Mesenchymal stem cell (in vitro differentiated cells and primary cell): ENCODE measurements at regions not wholly inside any gene's neighbourhood (a gene's known extent, or its start where the extent isn't known, plus 50 kb on each side); places are given as distances from the start of the nearest gene placed in this dataset.

Experiments used
- DNase-seq: peaks from one replicate; pipeline ENCODE4 v3.0.0-alpha.2; 2013
- H2AFZ ChIP-seq: one replicate; pipeline ENCODE4 v1.6.1; 2013; ENCODE audit warnings: low read depth, mild to moderate bottlenecking, control low read depth, inconsistent platforms, low read length, moderate library complexity
- H2AK5ac ChIP-seq: 2 replicates; pipeline ENCODE4 v1.6.1; 2013; ENCODE audit warnings: low read length, moderate library complexity, mild to moderate bottlenecking, inconsistent platforms; ENCODE audit not compliant: severe bottlenecking
- H2BK120ac ChIP-seq: one replicate; pipeline ENCODE4 v1.6.1; 2013; ENCODE audit warnings: low read depth, mild to moderate bottlenecking, inconsistent platforms, low read length, moderate library complexity
- H2BK12ac ChIP-seq, 2 experiments: one replicate each; pipeline ENCODE4 v1.6.1; 2013; ENCODE audit warnings: inconsistent platforms in 2 of 2, low read length in 2 of 2, mild to moderate bottlenecking in 2 of 2, moderate library complexity in 2 of 2, control low read depth in 1 of 2
- H2BK15ac ChIP-seq: one replicate; pipeline ENCODE4 v1.6.1; 2013; ENCODE audit warnings: mild to moderate bottlenecking, low read depth, inconsistent platforms; ENCODE audit not compliant: poor library complexity, severe bottlenecking
- H2BK5ac ChIP-seq: 2 replicates; pipeline ENCODE4 v1.6.1; 2013; ENCODE audit warnings: low read depth, mild to moderate bottlenecking, low read length, control low read depth, inconsistent platforms; ENCODE audit not compliant: poor library complexity, severe bottlenecking
- H3K14ac ChIP-seq, 2 experiments: one replicate each; pipeline ENCODE4 v1.6.1; 2013; ENCODE audit warnings: inconsistent platforms in 2 of 2, low read length in 2 of 2, control low read depth in 1 of 2, mild to moderate bottlenecking in 1 of 2, moderate library complexity in 1 of 2
- H3K18ac ChIP-seq, 2 experiments: one replicate each; pipeline ENCODE4 v1.6.1; 2013; ENCODE audit warnings: inconsistent platforms in 2 of 2, low read length in 2 of 2, control low read depth in 1 of 2, low read depth in 1 of 2, mild to moderate bottlenecking in 1 of 2
- H3K23ac ChIP-seq, 2 experiments: one replicate each; pipeline ENCODE4 v1.6.1; 2013; ENCODE audit warnings: inconsistent platforms in 2 of 2, low read length in 2 of 2, mild to moderate bottlenecking in 2 of 2, moderate library complexity in 2 of 2, control low read depth in 1 of 2
- H3K27ac ChIP-seq: 2 replicates; pipeline ENCODE4 v1.5.1; 2013; ENCODE audit warnings: mild to moderate bottlenecking, moderate library complexity, low read length, control low read depth, inconsistent platforms; ENCODE audit not compliant: poor library complexity, severe bottlenecking
- H3K27me3 ChIP-seq, 2 experiments: 2 replicates each; pipeline versions ENCODE4 v1.6.1 to v1.7.0; 2013; ENCODE audit warnings: low read length in 2 of 2, mild to moderate bottlenecking in 2 of 2, moderate library complexity in 2 of 2, control low read depth in 1 of 2, inconsistent platforms in 1 of 2; ENCODE audit not compliant: control insufficient read depth in 1 of 2, insufficient read depth in 1 of 2
- H3K36me3 ChIP-seq, 2 experiments: 2 replicates each; pipeline versions ENCODE4 v1.6.1 to v1.7.0; 2013; ENCODE audit warnings: low read length in 2 of 2, control low read depth in 1 of 2, inconsistent platforms in 1 of 2, low read depth in 1 of 2, mild to moderate bottlenecking in 1 of 2; ENCODE audit not compliant: insufficient read depth in 2 of 2, control insufficient read depth in 1 of 2
- H3K4ac ChIP-seq, 2 experiments: one replicate each; pipeline ENCODE4 v1.6.1; 2013; ENCODE audit warnings: inconsistent platforms in 2 of 2, low read length in 2 of 2, mild to moderate bottlenecking in 2 of 2, moderate library complexity in 2 of 2, control low read depth in 1 of 2, low read depth in 1 of 2
- H3K4me1 ChIP-seq: 2 replicates; pipeline ENCODE4 v1.6.1; 2013; ENCODE audit warnings: low read depth, low read length, control low read depth; ENCODE audit not compliant: control insufficient read depth, insufficient read depth
- H3K4me2 ChIP-seq: 2 replicates; pipeline ENCODE4 v1.6.1; 2013; ENCODE audit warnings: low read length, mild to moderate bottlenecking, inconsistent platforms; ENCODE audit not compliant: poor library complexity, severe bottlenecking
- H3K4me3 ChIP-seq, 2 experiments: 2 replicates each; pipeline versions ENCODE4 v1.5.1 to v1.7.0; 2013; ENCODE audit warnings: low read length in 2 of 2, mild to moderate bottlenecking in 2 of 2, control low read depth in 1 of 2, low read depth in 1 of 2; ENCODE audit not compliant: insufficient read depth in 1 of 2
- H3K79me1 ChIP-seq: replicated peaks from 2 replicates; pipeline ENCODE4 v1.6.1; 2013; ENCODE audit warnings: mild to moderate bottlenecking, control low read depth, low read length, inconsistent platforms; ENCODE audit not compliant: poor library complexity, severe bottlenecking
- H3K9ac ChIP-seq: 2 replicates; pipeline ENCODE4 v1.7.0; 2013; ENCODE audit warnings: mild to moderate bottlenecking, low read length, moderate library complexity
- H3K9me3 ChIP-seq: 2 replicates; pipeline ENCODE4 v1.7.0; 2013; ENCODE audit warnings: mild to moderate bottlenecking, low read length; ENCODE audit not compliant: control insufficient read depth
- H4K8ac ChIP-seq: one replicate; pipeline ENCODE4 v1.6.1; 2013; ENCODE audit warnings: inconsistent platforms, mild to moderate bottlenecking, low read length, moderate library complexity
- H4K91ac ChIP-seq: one replicate; pipeline ENCODE4 v1.6.1; 2013; ENCODE audit warnings: mild to moderate bottlenecking, low read length, inconsistent platforms
- WGBS: methylation state at CpG from one replicate; pipeline ENCODE4 v1.1.7; 2013; ENCODE audit warnings: mixed read lengths; 5-methylcytosine and 5-hydroxymethylcytosine counted together

GRCh38 chr10:120770496-120770895 is 80.7 kb upstream of the WDR11 start:
- Histone ChIP-seq H2BK120ac (no peak overlapping the region), H2BK15ac (no peak overlapping the region), H2AFZ (no peak overlapping the region), H3K18ac (no peak overlapping the region), H3K4me1 (no peaks in the 10 kb centered on the region), H3K4me2 (no peak overlapping the region), H3K9ac (no peak overlapping the region), H3K9me3 (no peaks in the 10 kb centered on the region), H2AK5ac (no peak overlapping the region), H2BK12ac (no peak overlapping the region), H3K14ac (no peak overlapping the region), H3K79me1 (no peaks in the 10 kb centered on the region), H4K8ac (no peak overlapping the region), H3K27ac (no peak overlapping the region), H3K23ac (no peak overlapping the region), H3K4me3 (no peak overlapping the region), H4K91ac (no peak overlapping the region), H2BK5ac (no peak overlapping the region), H3K4ac (no peak overlapping the region), H3K27me3 (no peaks in the 10 kb centered on the region), H3K36me3 (no peaks in the 10 kb centered on the region)
- no peak for DNase-seq
- WGBS: 67% methylated on average over 3 of the region's 4 CpGs

GRCh38 chr10:120776442-120776841 is 74.7 kb upstream of the WDR11 start:
- Histone ChIP-seq H3K18ac (no peak overlapping the region), H2BK5ac (no peak overlapping the region), H2BK120ac (no peak overlapping the region), H3K4me1 (no peaks in the 10 kb centered on the region), H3K4me3 (no peak overlapping the region), H3K23ac (no peak overlapping the region), H4K91ac (no peak overlapping the region), H3K4ac (no peak overlapping the region), H2AFZ (no peak overlapping the region), H3K27ac (no peak overlapping the region), H3K4me2 (no peak overlapping the region), H4K8ac (no peak overlapping the region), H2AK5ac (no peak overlapping the region), H2BK12ac (no peak overlapping the region), H3K9ac (no peak overlapping the region), H2BK15ac (no peak overlapping the region), H3K14ac (no peak overlapping the region), H3K9me3 (no peaks in the 10 kb centered on the region), H3K27me3 (no peaks in the 10 kb centered on the region), H3K36me3 (no peaks in the 10 kb centered on the region), H3K79me1 (no peaks in the 10 kb centered on the region)
- WGBS: 83% methylated on average over 1 of the region's 1 CpG
- no peak for DNase-seq

DNA sequence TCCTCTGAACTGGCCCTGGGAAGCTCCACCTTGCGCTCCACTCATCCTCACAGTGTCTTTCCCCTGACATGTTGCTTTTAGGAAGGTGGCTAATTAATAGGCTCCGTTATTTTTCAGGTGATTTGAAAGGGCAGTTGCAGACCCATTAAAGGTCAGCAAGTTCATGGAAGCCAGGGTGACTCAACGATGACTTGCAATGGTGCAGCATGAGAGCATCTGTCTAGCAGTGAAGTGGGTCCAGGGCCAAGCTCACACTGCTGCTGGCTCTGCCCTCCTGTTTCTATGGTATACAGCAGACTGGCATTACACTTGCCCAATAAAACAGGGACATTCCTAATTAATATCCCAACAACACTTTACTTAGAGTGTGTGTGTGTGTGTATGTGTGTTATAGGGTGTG is 68.8 kb upstream of the WDR11 start:
- H3K79me1 ChIP-seq: no peaks in the 10 kb centered on the region
- H3K36me3 ChIP-seq: no peaks in the 10 kb centered on the region
- no peak overlapping the region for H2AFZ ChIP-seq
- no peak overlapping the region for H3K27ac ChIP-seq
- H4K91ac ChIP-seq: no peak overlapping the region
- no peak overlapping the region for H2BK120ac ChIP-seq
- H3K4me2 ChIP-seq: no peak overlapping the region
- H2BK15ac ChIP-seq: no peak overlapping the region
- no peak overlapping the region for H2AK5ac ChIP-seq
- no peak overlapping the region for H3K4me3 ChIP-seq
- H3K9ac ChIP-seq: no peak overlapping the region
- H4K8ac ChIP-seq: no peak overlapping the region
- H2BK5ac ChIP-seq: no peak overlapping the region
- no peaks in the 10 kb centered on the region for H3K9me3 ChIP-seq
- no peak overlapping the region for H3K4ac ChIP-seq
- H3K23ac ChIP-seq: no peak overlapping the region
- H3K4me1 ChIP-seq: no peaks in the 10 kb centered on the region
- DNase-seq: no peak
- no peak overlapping the region for H2BK12ac ChIP-seq
- H3K27me3 ChIP-seq: no peaks in the 10 kb centered on the region
- H3K18ac ChIP-seq: no peak overlapping the region
- 82% methylated on average over 2 of the region's 3 CpGs for WGBS
- H3K14ac ChIP-seq: no peak overlapping the region

DNA sequence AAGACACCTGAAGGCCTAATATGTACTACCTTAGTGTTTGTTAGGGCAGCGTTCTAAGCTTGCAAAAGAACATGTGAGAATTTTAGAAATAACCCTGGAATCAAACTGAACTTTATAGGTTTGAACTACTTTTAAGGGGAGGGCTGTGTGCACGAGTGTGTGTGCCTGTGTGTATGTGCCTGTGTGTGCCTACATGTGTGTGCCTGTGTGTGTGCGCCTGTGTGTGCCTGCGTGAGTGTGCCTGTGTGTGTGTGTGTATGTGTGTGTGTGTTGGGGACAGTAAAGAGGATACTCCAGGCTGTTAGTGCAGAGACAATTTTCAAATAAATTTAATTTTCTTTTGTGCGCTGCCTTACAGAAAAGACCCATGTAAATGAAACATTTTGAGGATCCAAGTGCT is 68.1 kb upstream of the WDR11 start:
- no peaks in the 10 kb centered on the region for H3K9me3 ChIP-seq
- no peak overlapping the region for H2BK15ac ChIP-seq
- no peak overlapping the region for H3K18ac ChIP-seq
- H2BK12ac ChIP-seq: no peak overlapping the region
- no peak overlapping the region for H3K9ac ChIP-seq
- H3K4ac ChIP-seq: no peak overlapping the region
- H2AK5ac ChIP-seq: no peak overlapping the region
- H3K4me3 ChIP-seq: no peak overlapping the region
- no peak overlapping the region for H2BK120ac ChIP-seq
- H3K27ac ChIP-seq: no peak overlapping the region
- no peak overlapping the region for H3K14ac ChIP-seq
- no peak for DNase-seq
- no peak overlapping the region for H3K23ac ChIP-seq
- H4K8ac ChIP-seq: no peak overlapping the region
- H4K91ac ChIP-seq: no peak overlapping the region
- no peaks in the 10 kb centered on the region for H3K79me1 ChIP-seq
- WGBS: 53% methylated on average over 4 of the region's 5 CpGs
- no peak overlapping the region for H2AFZ ChIP-seq
- no peaks in the 10 kb centered on the region for H3K27me3 ChIP-seq
- H3K36me3 ChIP-seq: no peaks in the 10 kb centered on the region
- no peak overlapping the region for H2BK5ac ChIP-seq
- no peak overlapping the region for H3K4me2 ChIP-seq
- no peaks in the 10 kb centered on the region for H3K4me1 ChIP-seq
